HG03135 (cell line): ENCODE measurements at regions not wholly inside any gene's neighbourhood (a gene's known extent, or its start where the extent isn't known, plus 50 kb on each side); places are given as distances from the start of the nearest gene placed in this dataset.

ENCODE experiments used
- ATAC-seq: cut with Tn5 transposase; IDR thresholded peaks from one replicate; pipeline ENCODE4 v1.9.1; 2021; ENCODE audit warnings: mild to moderate bottlenecking, moderate library complexity; ENCODE audit not compliant: unreplicated experiment

DNA sequence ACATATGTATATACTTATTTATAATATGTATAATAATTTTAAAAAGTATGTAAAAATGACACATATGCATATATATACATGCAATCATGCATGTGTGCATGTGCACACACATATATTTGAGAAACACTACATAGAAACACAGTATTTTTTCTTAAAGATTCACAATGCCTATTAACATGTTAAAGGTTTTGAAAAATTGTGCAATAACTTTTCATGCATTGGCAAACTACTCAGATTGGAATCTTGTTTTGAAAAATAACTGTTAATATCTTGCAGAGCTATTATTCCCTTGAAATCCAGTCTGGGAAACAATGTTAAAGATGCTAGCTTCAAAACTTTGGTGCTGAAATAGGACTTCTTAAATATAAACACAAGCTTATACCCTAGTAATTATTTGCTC lies 256.2 kb upstream of the P2RY1 start:
- ATAC-seq: no peak

DNA sequence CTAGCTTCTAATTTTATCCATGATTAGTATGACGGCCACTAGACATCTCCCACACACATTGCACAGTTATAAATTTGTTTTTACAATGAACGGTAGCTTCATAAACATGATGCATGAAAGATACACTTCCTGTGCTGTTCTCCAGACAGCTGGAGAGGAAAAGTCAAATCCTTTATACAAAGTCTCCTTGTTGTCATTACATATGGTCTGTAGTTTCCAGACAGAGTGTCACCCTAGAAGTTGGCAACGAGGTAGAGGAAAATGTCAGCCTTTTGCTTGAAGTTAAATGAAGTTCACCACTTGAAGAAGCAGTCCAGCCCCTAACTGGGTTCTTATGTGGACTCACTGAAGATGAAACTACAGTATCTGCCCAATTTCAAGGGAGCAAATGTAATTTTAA lies 253.0 kb upstream of the P2RY1 start:
- no peak for ATAC-seq

DNA sequence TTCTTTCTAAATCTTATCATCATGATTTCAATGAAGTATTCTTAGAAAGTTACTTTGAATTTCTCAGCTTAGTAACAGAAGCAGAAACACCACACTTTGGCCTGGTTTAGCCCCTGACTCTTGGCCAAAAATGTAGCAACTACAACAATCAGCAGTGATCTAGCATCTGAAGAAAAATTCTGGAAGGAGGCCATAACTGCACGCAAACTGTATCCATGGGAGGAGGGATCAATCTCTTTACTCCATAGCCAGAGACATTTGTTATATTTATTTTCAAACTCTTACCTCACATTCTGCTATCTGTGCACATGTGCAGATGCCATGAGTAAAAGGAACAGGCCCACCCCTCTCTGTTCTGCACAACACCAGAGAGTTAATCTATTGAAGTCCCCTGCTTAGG lies 251.0 kb upstream of the P2RY1 start:
- no peak for ATAC-seq

DNA sequence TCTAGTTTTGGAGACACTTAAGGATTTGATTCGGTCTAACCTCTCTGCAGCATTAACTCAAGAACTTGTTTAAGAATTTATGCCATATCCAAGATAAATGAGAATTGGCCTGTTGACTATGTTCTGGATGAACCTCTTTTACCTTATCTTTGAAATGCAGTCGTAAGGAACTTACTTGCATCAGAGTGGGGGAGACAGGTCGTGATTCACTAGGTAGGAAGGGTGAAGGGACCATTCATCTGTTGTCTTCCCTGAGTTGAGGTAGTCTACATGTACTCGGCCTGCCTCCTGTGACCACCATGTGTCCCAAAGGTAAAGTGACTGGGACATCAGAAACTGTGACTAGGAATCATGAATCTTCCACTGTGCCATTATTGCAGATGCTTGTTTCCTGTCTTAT lies 248.0 kb upstream of the P2RY1 start:
- no peak for ATAC-seq

GRCh38 chr3:152587861-152588260 lies 247.1 kb upstream of the P2RY1 start:
- ATAC-seq: no peak

- no peak for ATAC-seq
These were observed 245.3 kb upstream of the P2RY1 start for GRCh38 chr3:152589644-152590043.

- no peak for ATAC-seq
These were observed 243.4 kb upstream of the P2RY1 start for GRCh38 chr3:152591515-152591914.

GRCh38 chr3:152593242-152593641 lies 241.7 kb upstream of the P2RY1 start:
- no peak for ATAC-seq

- ATAC-seq: peak; percentile 100
These were observed 238.7 kb upstream of the P2RY1 start for GRCh38 chr3:152595975-152596821.

- ATAC-seq: peak; percentile 4
These were observed 238.1 kb upstream of the P2RY1 start for GRCh38 chr3:152596832-152597231.

- ATAC-seq: no peak
These were observed 228.8 kb upstream of the P2RY1 start for GRCh38 chr3:152606146-152606545.

GRCh38 chr3:152607179-152607578 lies 227.8 kb upstream of the P2RY1 start:
- ATAC-seq: no peak

DNA sequence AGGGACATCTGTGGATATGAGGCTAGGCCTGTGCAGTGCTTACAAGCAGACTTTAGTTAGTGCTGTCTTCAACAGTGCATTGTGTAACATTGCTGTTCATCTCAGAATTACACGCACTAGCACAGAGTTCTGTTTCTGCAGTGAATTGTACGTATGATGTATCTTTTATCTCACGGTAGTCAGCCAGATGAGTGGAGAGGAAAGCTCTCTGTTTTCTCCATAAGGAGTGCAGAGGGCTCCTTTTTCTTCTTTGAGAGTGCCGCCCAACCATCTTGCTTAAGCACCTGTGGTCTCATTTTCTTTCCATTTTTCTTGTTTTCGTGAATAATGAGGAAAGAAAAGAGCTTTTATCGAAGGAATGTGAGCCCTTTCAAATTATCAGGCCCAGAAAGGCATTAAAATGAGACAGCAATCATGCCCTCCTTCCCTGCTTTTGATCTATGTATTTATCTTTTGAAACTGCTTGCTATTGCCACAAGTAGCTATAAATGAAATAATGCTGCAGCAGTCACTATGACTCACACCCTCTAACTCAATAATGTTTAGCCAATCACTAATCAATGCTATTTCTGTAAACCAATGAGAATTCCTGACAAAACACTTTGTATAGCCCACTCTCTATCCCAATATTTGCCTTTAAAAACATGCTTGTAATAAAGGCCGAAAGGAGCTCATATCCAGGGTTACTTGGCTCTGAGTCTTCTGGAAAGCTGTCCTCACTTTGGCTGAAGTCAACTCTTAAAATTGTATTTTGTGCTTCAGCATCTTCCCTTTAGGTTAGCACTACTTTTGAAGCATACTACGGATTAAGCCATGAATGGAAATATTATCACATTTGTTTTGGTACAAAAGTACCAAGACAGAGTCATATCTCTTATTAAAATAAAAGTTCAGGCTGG lies 226.0 kb upstream of the P2RY1 start:
- no peak for ATAC-seq

DNA sequence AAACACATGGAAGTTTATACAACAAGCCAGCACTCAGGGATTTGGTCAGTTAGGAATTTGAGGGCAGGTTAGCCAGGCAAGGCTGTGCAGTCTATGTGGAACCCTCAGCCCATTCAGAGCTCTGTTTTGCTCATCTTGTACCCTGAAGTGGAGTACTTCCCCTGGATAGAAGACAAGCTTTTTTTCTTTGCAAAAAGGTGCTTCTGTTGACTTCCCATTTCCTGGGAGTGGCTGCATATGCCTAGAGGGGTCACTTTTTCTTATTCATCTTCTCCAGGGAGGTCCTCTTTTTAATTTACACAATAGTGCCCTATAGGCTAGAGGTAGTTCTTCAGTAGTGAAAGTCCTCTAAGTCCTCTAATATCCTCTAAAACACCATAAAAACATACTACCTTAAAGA lies 225.0 kb upstream of the P2RY1 start:
- ATAC-seq: no peak

DNA sequence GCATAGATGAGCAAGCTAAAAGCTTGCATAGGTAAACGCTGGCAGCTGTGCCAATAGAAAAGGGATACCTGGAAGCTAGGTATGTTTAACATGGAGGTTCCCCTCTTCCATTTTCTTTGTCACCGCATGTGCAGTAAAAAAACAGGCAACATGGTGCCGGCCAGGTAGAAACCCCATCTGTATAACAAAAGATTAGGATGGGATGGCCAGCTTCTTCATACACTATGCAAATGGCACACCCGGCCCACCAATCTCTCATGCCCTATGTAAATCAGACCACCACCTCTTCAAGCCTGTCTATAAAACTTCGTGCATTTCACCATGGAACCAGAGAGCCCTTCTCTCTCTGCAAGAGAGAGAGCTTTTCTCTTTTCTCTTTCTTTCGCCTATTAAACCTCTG lies 224.3 kb upstream of the P2RY1 start:
- ATAC-seq: no peak

GRCh38 chr3:152611905-152612304 lies 223.0 kb upstream of the P2RY1 start:
- no peak for ATAC-seq

- no peak for ATAC-seq
These were observed 221.1 kb upstream of the P2RY1 start for GRCh38 chr3:152613851-152614250.

GRCh38 chr3:152615681-152616080 lies 219.2 kb upstream of the P2RY1 start:
- ATAC-seq: no peak

GRCh38 chr3:152617609-152618008 lies 217.3 kb upstream of the P2RY1 start:
- ATAC-seq: no peak

- no peak for ATAC-seq
These were observed 216.4 kb upstream of the P2RY1 start for GRCh38 chr3:152618529-152618928.

DNA sequence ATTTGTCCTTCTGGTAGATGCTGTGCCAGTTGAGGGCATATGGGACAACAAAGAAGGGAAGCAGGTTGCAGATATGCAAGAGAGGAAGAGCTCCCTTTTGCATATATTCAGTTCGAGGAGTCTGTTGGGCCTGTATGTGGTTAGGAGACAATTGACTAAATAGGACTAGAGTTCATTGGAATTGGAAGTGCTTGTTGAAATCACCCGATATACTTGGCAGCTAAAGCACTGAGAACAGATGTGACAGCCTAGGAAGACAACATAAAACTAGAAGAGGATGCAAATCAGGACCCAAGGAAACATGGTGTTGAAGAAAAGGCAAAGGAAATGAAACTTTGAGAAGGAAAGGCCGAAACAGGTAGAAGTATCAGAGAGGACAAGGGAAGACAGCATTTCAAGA lies 215.2 kb upstream of the P2RY1 start:
- no peak for ATAC-seq

DNA sequence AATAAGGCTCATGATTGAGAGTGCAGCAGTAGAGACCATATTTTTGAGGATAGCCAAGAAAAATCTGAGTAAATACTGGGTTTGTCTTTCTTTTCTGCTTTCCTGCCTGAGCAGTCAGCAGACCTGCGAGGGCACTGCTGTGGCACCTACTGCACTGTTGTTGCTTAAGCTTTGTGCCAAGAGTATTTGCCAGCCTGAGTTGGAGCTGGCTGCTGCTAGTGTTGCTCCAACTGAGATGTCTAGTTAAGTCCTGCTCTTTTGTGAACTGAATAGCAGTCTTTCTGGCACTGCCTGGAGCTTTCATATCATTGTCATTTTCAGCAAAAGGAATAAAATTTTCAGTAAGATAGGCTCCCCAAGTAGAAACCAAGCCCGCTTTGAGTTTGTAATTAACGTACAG lies 214.5 kb upstream of the P2RY1 start:
- ATAC-seq: no peak
